OCI-LY1 (cell line): ENCODE measurements at regions not wholly inside any gene's neighbourhood (a gene's known extent, or its start where the extent isn't known, plus 50 kb on each side); places are given as distances from the start of the nearest gene placed in this dataset.

ENCODE experiments used
- H2AFZ ChIP-seq: fragments of 200-600 bp; sonication (generic), shearing (Covaris generic); 2 replicates; pipeline ENCODE4 v1.6.0; 2014; ENCODE audit warnings: antibody characterized with exemption, mild to moderate bottlenecking, low read length
- H3F3A ChIP-seq: fragments of 200-600 bp; sonication (generic), shearing (Covaris generic); 2 replicates; pipeline ENCODE4 v1.6.0; 2014; ENCODE audit warnings: mild to moderate bottlenecking, antibody characterized with exemption, low read length, moderate library complexity; ENCODE audit not compliant: insufficient read depth
- H3K27ac ChIP-seq: fragments of 200-600 bp; sonication (generic); 2 replicates; pipeline ENCODE4 v1.5.1; 2014; ENCODE audit warnings: low read length, mixed run types, mild to moderate bottlenecking, low read depth; ENCODE audit not compliant: poor library complexity, severe bottlenecking
- H3K27me3 ChIP-seq: fragments of 200-600 bp; sonication (generic); 2 replicates; pipeline ENCODE4 v1.6.0; 2014; ENCODE audit warnings: antibody characterized with exemption, mild to moderate bottlenecking, low read length, moderate library complexity; ENCODE audit not compliant: insufficient read depth
- H3K36me3 ChIP-seq: fragments of 200-600 bp; sonication (generic); 2 replicates; pipeline ENCODE4 v1.6.1; 2014; ENCODE audit warnings: mild to moderate bottlenecking, antibody characterized with exemption, low read length, moderate library complexity, mixed read lengths; ENCODE audit not compliant: insufficient read depth
- H3K4me1 ChIP-seq: fragments of 200-600 bp; sonication (generic); 2 replicates; pipeline ENCODE4 v1.5.1; 2014; ENCODE audit warnings: mild to moderate bottlenecking, low read length, moderate library complexity; ENCODE audit not compliant: insufficient read depth, severe bottlenecking
- H3K4me2 ChIP-seq: fragments of 200-600 bp; sonication (generic), shearing (Covaris generic); 2 replicates; pipeline ENCODE4 v1.6.1; 2014; ENCODE audit warnings: low read length
- H3K4me3 ChIP-seq: fragments of 200-600 bp; sonication (generic); 2 replicates; pipeline ENCODE4 v1.5.1; 2014; ENCODE audit warnings: low read length, low read depth, mild to moderate bottlenecking, mixed read lengths; ENCODE audit not compliant: poor library complexity, severe bottlenecking
- H3K79me2 ChIP-seq: fragments of 200-600 bp; shearing (Covaris generic); 2 replicates; pipeline ENCODE4 v1.6.1; 2016; ENCODE audit warnings: mixed run types, low read length, mixed read lengths; ENCODE audit not compliant: insufficient read depth
- H3K9ac ChIP-seq: fragments of 200-600 bp; sonication (generic), shearing (Covaris generic); 2 replicates; pipeline ENCODE4 v1.6.1; 2014; ENCODE audit warnings: mild to moderate bottlenecking, low read length, mixed read lengths
- H3K9me2 ChIP-seq: fragments of 200-600 bp; sonication (generic), shearing (Covaris generic); 2 replicates; pipeline ENCODE4 v1.6.1; 2014; ENCODE audit warnings: low read depth, mild to moderate bottlenecking, low read length, mixed read lengths
- H3K9me3 ChIP-seq: fragments of 200-600 bp; shearing (Covaris generic); 2 replicates; pipeline ENCODE4 v1.6.1; 2014; ENCODE audit warnings: low read length, mixed read lengths
- H4K20me1 ChIP-seq: fragments of 200-600 bp; sonication (generic), shearing (Covaris generic); 2 replicates; pipeline ENCODE4 v1.6.0; 2016; ENCODE audit warnings: mild to moderate bottlenecking, low read length; ENCODE audit not compliant: insufficient read depth
- CTCF ChIP-seq: fragments of 200-600 bp; sonication (generic), shearing (Covaris generic); IDR thresholded peaks from 2 replicates; pipeline ENCODE4 v1.5.1; 2017; ENCODE audit warnings: mild to moderate bottlenecking, antibody characterized with exemption, low read length, moderate library complexity, mixed read lengths
- EZH2 ChIP-seq: fragments of 200-600 bp; sonication (generic), shearing (Covaris generic); IDR thresholded peaks from 2 replicates; pipeline ENCODE4 v1.8.0; 2017; ENCODE audit warnings: borderline replicate concordance, mixed run types, mild to moderate bottlenecking, antibody characterized with exemption, low read length, moderate library complexity, mixed read lengths

GRCh38 chr2:122753336-122753735 is 997.9 kb downstream of the TSN start:
- no peaks in the 10 kb centered on the region for H3K27me3 ChIP-seq
- H3K36me3 ChIP-seq = no peaks in the 10 kb centered on the region
- H3K9me2 ChIP-seq = no peaks in the 10 kb centered on the region
- H3K27ac ChIP-seq = no peak overlapping the region
- no peaks in the 10 kb centered on the region for H3K9me3 ChIP-seq
- H3K79me2 ChIP-seq = no peaks in the 10 kb centered on the region
- H4K20me1 ChIP-seq = no peaks in the 10 kb centered on the region
- H3K4me1 ChIP-seq = no peaks in the 10 kb centered on the region
- H3F3A ChIP-seq = no peaks in the 10 kb centered on the region
- no peak overlapping the region for H2AFZ ChIP-seq
- no peak overlapping the region for H3K4me2 ChIP-seq
- TF ChIP-seq EZH2 (no peak), CTCF (no peak)
- H3K9ac ChIP-seq = no peak overlapping the region
- no peak overlapping the region for H3K4me3 ChIP-seq

- H3K79me2 ChIP-seq = no peaks in the 10 kb centered on the region
- no peak overlapping the region for H3K27ac ChIP-seq
- no peaks in the 10 kb centered on the region for H3K9me2 ChIP-seq
- H3K4me1 ChIP-seq = no peaks in the 10 kb centered on the region
- H3K9ac ChIP-seq = no peak overlapping the region
- no peak overlapping the region for H3K4me3 ChIP-seq
- H3K9me3 ChIP-seq = no peaks in the 10 kb centered on the region
- H3K36me3 ChIP-seq = no peaks in the 10 kb centered on the region
- TF ChIP-seq CTCF = no peak
- no peak for TF ChIP-seq EZH2
- no peaks in the 10 kb centered on the region for H4K20me1 ChIP-seq
- no peak overlapping the region for H3K4me2 ChIP-seq
- no peak overlapping the region for H2AFZ ChIP-seq
- no peaks in the 10 kb centered on the region for H3K27me3 ChIP-seq
- H3F3A ChIP-seq = no peaks in the 10 kb centered on the region
Measured at GRCh38 chr2:122754561-122754960, 999.1 kb downstream of the TSN start.

GRCh38 chr2:122755281-122755780 is 999.9 kb downstream of the TSN start:
- TF ChIP-seq EZH2 (no peak), CTCF (no peak)
- no peak overlapping the region for H3K4me2 ChIP-seq
- H3K9ac ChIP-seq = no peak overlapping the region
- H3K27ac ChIP-seq = no peak overlapping the region
- H3K36me3 ChIP-seq = no peaks in the 10 kb centered on the region
- no peak overlapping the region for H3K4me3 ChIP-seq
- H3K4me1 ChIP-seq = no peaks in the 10 kb centered on the region
- no peaks in the 10 kb centered on the region for H3K9me2 ChIP-seq
- H3K9me3 ChIP-seq = no peaks in the 10 kb centered on the region
- no peaks in the 10 kb centered on the region for H3K79me2 ChIP-seq
- no peaks in the 10 kb centered on the region for H3F3A ChIP-seq
- no peaks in the 10 kb centered on the region for H3K27me3 ChIP-seq
- H2AFZ ChIP-seq = no peak overlapping the region
- no peaks in the 10 kb centered on the region for H4K20me1 ChIP-seq
